Dedifferentiated amniotic fluid mesenchymal stem cell (primary cell): ENCODE measurements at regions not wholly inside any gene's neighbourhood (a gene's known extent, or its start where the extent isn't known, plus 50 kb on each side); places are given as distances from the start of the nearest gene placed in this dataset.

Source experiments
- DNase-seq: peaks from one replicate; pipeline ENCODE4 v3.0.0-alpha.2; 2016; ENCODE audit errors: extremely low spot score

GRCh38 chr2:58291726-58292438 is 50.8 kb upstream of the FANCL start:
- DNase-seq, result no peak
